ENCODE measurements at regions not wholly inside any gene's neighbourhood (a gene's known extent, or its start where the extent isn't known, plus 50 kb on each side); places are given as distances from the start of the nearest gene placed in this dataset.
"Not testable (repeated sequence)": the region's sequence is repeated elsewhere in the genome, so short reads cannot be mapped to it uniquely, and the experiment has no call there.

DNA sequence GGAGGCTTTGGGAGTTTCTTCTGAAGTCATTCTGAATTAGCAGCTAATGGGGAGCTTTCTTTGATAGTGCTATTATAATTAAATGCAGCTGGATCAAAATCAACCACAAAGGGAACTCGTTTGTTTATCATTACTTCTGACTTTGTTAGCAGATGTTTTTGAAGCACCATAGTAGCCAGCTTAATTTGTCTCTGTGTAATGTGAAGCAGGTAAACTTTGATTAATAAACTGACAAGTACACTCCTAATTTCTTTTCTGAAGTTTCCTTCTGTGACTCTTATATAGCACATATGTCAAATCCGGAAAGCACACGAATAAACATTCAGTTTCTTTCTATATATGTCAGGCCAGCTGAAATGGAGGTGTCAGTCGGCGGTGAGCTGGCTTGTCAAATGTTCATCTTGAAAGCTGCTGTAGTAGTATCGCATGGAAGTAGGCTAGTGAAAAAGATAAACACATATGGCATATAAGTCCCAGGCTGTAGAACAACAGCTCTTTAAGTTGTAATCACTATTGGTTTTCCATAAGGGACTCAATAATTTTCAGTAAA, 451.9 kb upstream of the ZEB2 start:
- TF ChIP-seq CTCF (IDR thresholded peaks at IDR 0.05; ENCODE audit: insufficient read depth, low read depth, low read length) = no peak
- DNase-seq (ENCODE audit: low read depth) = no peak
- H3K4me3 ChIP-seq (ENCODE audit: low read depth, low read length) = no peak overlapping the region

DNA sequence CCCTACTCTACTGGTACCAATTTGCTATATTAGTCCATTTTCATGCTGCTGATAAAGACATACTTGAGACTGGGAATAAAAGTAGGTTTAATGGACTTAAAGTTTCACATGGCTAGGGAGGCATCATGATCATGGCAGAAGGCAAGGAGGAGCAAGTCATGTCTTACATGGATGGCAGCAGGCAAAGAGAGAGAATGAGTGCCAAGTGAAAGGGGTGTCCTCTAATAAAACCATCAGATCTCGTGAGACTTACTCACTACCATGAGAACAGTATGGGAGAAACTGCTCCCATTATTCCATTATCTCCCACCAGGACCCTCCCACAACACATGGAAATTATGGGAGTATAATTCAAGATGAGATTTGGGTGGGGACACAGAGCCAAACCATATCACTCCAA, 450.5 kb upstream of the ZEB2 start:
- not testable (repeated sequence) for DNase-seq (ENCODE audit: low read depth); H3K4me3 ChIP-seq (ENCODE audit: low read depth, low read length)

GRCh38 chr2:144969564-144969963, 449.6 kb upstream of the ZEB2 start:
- not testable (repeated sequence) for H3K4me3 ChIP-seq (ENCODE audit: low read depth, low read length); DNase-seq (ENCODE audit: low read depth)

DNA sequence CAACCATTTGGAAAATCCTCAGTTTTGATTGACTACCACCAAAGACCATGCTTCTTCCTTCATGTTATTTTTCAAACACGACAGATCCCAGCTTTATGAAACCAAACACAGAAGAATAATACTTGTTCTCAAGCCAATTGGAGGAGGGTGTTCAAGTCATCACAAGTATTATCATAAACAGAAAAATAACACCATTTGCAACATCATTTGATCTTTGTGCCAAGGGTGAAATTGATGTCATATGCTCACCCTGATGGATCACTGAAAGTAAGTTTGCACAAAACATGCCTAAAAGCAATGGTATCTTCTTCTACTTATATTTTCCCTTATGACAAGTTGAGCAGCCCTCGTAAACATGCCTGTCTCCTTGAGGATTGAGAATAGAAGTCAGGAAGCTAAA, 448.0 kb upstream of the ZEB2 start:
- no peak for DNase-seq (ENCODE audit: low read depth)
- TF ChIP-seq CTCF (IDR thresholded peaks at IDR 0.05; ENCODE audit: insufficient read depth, low read depth, low read length) = no peak
- H3K4me3 ChIP-seq (ENCODE audit: low read depth, low read length) = no peak overlapping the region

DNA sequence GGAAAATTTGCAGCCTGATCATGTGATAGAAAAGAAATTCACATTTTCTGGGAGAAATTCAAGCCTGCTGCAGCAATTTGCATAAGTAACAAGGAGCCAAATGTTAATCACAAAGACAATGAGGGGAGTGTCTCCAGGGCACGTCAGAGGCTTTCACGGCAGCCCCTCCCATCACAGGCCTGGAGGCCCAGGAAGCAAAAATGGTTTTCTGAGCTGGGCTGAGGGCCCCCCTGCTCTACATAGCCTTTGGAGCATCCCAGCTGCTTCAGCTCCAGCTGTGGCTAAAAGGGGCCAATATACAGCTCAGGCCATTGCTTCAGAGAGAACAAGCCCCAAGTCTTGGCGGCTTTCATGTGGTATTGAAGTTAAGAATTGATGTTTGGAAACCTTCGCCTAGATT, 445.3 kb upstream of the ZEB2 start:
- no peak overlapping the region for H3K4me3 ChIP-seq (ENCODE audit: low read depth, low read length)
- TF ChIP-seq CTCF (IDR thresholded peaks at IDR 0.05; ENCODE audit: insufficient read depth, low read depth, low read length) = no peak
- no peak for DNase-seq (ENCODE audit: low read depth)

- no peak overlapping the region for H3K4me3 ChIP-seq (ENCODE audit: low read depth, low read length)
- DNase-seq (ENCODE audit: low read depth) = no peak
- TF ChIP-seq CTCF (IDR thresholded peaks at IDR 0.05; ENCODE audit: insufficient read depth, low read depth, low read length) = no peak
Measured at GRCh38 chr2:144963031-144963430, 443.1 kb upstream of the ZEB2 start.

DNA sequence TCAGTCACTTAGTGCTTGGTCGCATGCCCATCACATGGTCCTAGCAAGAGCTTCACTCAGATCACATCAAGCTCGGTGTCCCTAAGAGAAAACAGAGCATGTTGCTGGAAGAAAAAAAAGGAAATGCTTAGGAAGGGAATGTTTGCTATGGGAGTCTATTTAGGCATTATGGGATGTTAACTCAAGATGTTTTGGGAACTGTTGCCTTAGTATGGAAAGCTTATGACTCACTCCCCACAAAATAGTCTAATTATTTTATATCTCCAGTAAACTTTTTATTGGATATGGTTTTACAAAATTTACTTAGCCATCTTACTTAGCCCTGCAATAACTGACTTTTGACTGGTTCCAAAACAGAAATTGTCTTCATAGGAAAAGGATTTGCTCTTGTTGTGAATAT, 439.5 kb upstream of the ZEB2 start:
- DNase-seq (ENCODE audit: low read depth) = no peak

More for the DNA sequence above, 439.5 kb upstream of the ZEB2 start:
- H3K4me3 ChIP-seq (ENCODE audit: low read depth, low read length) = no peak overlapping the region
- no peak for TF ChIP-seq CTCF (IDR thresholded peaks at IDR 0.05; ENCODE audit: insufficient read depth, low read depth, low read length)
